ENCODE measurements at regions not wholly inside any gene's neighbourhood (a gene's known extent, or its start where the extent isn't known, plus 50 kb on each side); places are given as distances from the start of the nearest gene placed in this dataset.

GRCh38 chr2:184053326-184053725, 545.0 kb upstream of the ZNF804A start:
- TF ChIP-seq CTCF (IDR thresholded peaks at IDR 0.05) = no peak
- no peak for TF ChIP-seq EP300 (IDR thresholded peaks at IDR 0.05)
- no peak for TF ChIP-seq POLR2A (IDR thresholded peaks at IDR 0.05; ENCODE audit: low read depth)

Data from esophagus muscularis mucosa (tissue), 4 donors.